Activated naive CD4-positive, alpha-beta T cell treated with anti-CD3 and anti-CD28 coated beads, Interleukin-2, amount 50 U/mL, for 72 hours (primary cell): ENCODE measurements at regions not wholly inside any gene's neighbourhood (a gene's known extent, or its start where the extent isn't known, plus 50 kb on each side); places are given as distances from the start of the nearest gene placed in this dataset.

Source experiments
- ATAC-seq, 2 donors: fragments of 150-1000 bp; cut with Tn5 transposase; 2 replicates each; pipeline ENCODE4 v1.10.0; 2021; ENCODE audit warnings: mild to moderate bottlenecking in 2 of 2, moderate library complexity in 2 of 2
- DNase-seq, 2 donors: peaks; one replicate each; pipeline ENCODE4 v3.0.0; 2021 to 2022; ENCODE audit warnings: low spot score in 2 of 2
- H3K27ac Mint-ChIP-seq, 2 donors: one replicate each; pipeline ENCODE4 v1.8.0; 2022; ENCODE audit warnings: mild to moderate bottlenecking in 2 of 2, mixed read lengths in 2 of 2
- H3K36me3 Mint-ChIP-seq, 2 donors: one replicate each; pipeline ENCODE4 v1.8.0; 2022; ENCODE audit warnings: mixed read lengths in 2 of 2
- H3K9me3 Mint-ChIP-seq, 2 donors: one replicate each; pipeline ENCODE4 v1.8.0; 2022; ENCODE audit warnings: mixed read lengths in 2 of 2

DNA sequence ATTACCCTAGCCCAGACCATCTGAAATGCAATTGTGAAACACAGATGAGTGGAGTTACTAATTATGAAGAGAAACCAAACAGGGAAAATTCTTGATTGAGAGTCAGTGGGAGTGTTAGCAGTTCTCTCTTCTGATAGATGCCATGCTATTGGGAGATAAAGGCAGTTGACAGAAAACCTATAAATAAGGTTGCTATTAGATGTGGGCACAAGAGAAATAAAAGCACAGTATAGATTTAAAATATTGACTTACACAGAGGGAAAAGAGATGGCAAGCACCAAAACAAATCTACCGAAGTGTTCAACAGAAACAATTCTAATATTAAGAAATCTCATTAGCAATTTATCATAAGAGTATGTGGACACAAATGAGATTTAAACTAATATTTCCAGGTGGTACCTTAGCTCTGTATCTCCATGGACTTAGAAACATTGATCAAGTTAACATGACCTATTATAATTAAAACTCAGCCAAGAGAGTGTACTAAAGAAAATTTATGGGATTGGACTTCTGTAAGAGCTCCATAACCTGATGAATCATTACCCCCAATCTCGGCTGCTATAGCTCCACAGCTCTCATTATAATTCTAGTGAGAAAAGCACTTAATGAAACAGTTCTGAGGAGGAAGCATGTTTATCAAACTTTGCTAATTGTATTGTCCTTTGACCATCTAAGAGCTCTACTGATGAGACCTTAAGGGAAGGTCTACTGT, 665.0 kb upstream of the RIOK2 start:
- Mint-ChIP-seq H3K27ac (no peak overlapping the region), H3K36me3 (no peaks in the 10 kb centered on the region), H3K9me3 (peaks cover 0 to 9% of the 10 kb centered on the region in 2 donors)
- ATAC-seq: no peak
- no peak for DNase-seq

DNA sequence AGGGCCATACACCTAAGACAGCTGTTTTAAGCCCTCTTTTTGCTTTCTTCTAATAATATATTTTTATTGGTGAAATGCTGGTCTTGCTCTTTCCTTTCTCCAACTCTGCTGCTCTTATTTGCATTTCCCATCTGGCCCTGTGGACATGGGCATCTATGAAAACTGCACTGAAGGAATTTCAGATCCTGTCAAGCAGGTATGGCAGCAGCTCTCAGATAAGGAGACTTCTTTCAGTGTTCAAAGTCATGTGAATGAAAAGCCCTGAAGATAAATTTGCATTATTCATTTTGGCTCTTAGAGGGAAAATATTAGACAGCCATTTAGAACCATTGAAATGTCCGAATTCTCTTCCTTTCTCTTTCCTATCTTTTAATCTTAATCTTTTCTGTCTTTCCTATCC, 668.0 kb upstream of the RIOK2 start:
- no peak for ATAC-seq
- Mint-ChIP-seq H3K9me3 (peaks cover 0 to 11% of the 10 kb centered on the region in 2 donors), H3K36me3 (no peaks in the 10 kb centered on the region), H3K27ac (no peak overlapping the region)
- DNase-seq: no peak

DNA sequence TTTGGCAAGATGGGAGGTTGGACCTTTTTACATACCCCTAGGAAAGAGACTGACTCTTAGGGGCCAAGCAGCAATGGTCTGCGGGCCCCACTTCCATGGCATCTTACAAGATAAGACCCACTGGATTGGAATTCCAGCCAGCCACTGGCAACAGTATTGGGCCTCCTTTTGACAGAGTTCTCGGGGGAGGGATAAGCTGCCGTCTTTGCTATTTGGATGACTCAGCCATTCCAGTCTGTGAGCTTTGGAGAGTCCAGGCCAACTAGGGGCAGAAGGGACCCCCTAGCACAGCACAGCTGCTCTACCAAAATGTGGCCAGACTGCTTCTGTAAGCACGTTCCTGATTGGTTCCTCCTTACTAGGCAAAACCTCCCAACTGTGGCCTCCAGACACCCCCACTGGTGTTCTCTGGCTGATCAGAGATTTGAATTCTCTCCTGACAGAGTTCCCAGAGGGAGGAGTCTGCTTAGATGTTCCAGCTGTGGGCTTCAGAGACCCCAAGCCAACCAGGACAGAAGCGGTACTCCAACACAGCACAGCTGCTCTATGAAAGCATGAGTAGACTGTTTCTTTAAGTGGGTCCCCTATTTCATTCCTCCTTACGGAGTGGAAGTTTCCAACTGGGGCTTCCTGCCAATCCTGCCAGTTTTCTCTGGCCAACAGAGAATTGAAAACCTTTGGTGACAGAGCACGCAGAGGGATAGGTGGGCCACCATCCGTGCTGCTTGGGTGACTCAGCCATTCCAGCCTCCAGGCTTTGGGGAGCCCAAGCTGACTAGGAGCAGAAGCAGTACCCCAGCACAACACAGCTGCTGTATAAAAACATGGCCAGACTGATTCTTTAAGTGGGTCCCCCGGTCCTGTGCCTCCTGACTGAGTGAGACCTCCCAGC, 672.1 kb upstream of the RIOK2 start:
- Mint-ChIP-seq H3K9me3 (peaks cover 5 to 38% of the 10 kb centered on the region in 2 donors), H3K27ac (no peak overlapping the region), H3K36me3 (no peaks in the 10 kb centered on the region)
- ATAC-seq (no peak), DNase-seq (no peak)

DNA sequence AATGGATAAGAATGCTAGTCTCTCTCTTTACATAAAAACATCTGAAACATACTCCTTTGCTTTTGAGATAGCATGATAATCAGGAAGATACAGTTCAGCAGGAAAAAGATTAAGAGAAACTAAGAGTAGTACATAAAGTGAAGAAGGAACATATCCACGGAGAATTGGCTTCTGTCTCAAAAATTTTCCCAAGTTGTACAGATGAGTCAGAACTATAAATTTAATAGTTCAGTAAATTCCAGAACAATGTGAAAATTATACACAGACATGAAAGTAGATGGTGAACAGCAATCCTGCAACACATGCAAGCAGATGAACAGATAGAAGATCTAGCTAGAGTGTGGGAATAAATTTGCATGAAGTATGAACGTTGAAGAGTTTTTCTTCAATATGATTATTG, 691.4 kb upstream of the RIOK2 start:
- ATAC-seq (no peak), DNase-seq (no peak)
- H3K27ac Mint-ChIP-seq: no peak overlapping the region
- H3K36me3 Mint-ChIP-seq: no peaks in the 10 kb centered on the region
- H3K9me3 Mint-ChIP-seq: peaks cover 2 to 11% of the 10 kb centered on the region in 2 donors

DNA sequence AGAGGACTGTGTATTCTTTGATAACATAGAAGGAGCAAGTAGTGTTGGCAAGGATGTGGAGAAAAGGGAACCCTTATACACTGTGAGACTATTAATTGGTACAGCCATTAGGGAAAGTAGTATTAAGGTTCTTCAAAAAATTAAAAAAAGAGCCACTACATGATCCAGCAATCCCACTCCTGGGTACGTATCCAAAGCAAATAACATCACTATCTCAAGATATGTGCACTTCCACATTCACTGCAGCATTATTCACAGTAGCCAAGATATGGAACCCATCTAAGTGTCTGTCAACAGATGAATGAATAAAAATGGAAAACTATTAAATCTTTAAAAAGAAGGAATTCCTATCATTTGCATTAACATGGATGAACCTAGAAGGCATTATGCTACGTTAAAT, 693.2 kb upstream of the RIOK2 start:
- ATAC-seq: no peak

DNA sequence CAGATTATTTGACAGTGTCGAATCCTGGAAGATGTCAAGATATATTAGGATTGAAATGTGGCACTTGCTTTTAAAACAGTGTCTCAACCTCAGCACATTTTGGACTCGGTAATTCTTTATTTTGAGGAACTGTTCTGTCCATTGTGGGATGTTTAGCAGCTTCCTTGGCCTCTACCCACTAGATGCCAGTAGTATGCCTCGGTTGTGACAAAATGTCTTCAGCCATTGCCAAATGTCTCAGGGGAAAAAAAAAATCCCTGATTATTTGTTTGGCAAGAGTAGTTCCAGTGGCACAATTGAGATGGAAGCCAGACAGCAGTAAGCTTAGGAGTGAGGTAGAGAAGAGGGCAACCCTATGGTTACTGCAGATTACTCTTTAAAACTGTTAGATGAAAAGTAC, 694.5 kb upstream of the RIOK2 start:
- DNase-seq (no peak), ATAC-seq (no peak)
- Mint-ChIP-seq H3K36me3 (no peaks in the 10 kb centered on the region), H3K27ac (no peak overlapping the region), H3K9me3 (peaks cover 0 to 4% of the 10 kb centered on the region in 2 donors)

More for the DNA sequence above, 693.2 kb upstream of the RIOK2 start:
- Mint-ChIP-seq H3K9me3 (peaks cover 0 to 11% of the 10 kb centered on the region in 2 donors), H3K27ac (no peak overlapping the region), H3K36me3 (no peaks in the 10 kb centered on the region)
- DNase-seq: no peak

DNA sequence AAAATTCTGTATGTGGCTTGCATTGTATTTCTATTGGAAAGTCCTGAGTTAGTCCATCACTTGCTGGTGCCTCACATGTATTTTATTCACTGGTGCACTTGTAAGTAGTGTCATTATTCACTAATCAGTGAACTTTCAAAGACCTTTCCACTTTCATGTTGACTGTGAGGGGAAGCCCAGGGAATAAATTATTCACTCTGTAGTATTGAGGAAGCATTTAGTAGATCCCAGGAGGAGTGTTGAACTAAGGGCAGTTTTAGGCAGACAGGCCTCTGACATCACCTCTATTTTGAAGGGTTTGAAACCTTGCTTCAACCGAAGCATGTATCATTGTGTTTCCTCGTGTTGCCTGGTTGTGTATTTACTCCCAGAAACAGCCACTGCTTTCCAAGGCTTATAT, 705.4 kb upstream of the RIOK2 start:
- H3K36me3 Mint-ChIP-seq: no peaks in the 10 kb centered on the region
- ATAC-seq: peak; percentile 73 to 88
- H3K9me3 Mint-ChIP-seq: no peaks in the 10 kb centered on the region
- no peak overlapping the region for H3K27ac Mint-ChIP-seq
- no peak for DNase-seq

DNA sequence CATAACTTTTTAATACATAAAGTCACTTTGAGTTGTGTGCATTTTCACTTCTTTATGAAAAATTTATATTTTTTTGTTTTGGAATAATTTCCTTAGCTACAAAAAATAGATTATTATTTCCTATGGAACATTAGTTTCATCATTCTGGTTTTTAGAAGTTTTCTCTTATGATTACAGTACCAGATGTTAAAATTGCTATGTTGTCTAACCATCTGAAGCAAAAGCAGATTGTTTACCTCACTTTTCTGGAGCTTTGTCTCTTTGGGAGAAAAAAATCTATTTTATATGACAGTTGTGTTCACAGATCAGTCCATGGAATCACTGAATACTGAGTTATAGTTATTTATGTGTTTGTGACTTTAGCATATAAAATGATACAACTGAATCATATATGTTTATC, 708.9 kb upstream of the RIOK2 start:
- Mint-ChIP-seq H3K36me3 (no peaks in the 10 kb centered on the region), H3K27ac (no peak overlapping the region), H3K9me3 (no peaks in the 10 kb centered on the region)
- DNase-seq (no peak), ATAC-seq (no peak)

DNA sequence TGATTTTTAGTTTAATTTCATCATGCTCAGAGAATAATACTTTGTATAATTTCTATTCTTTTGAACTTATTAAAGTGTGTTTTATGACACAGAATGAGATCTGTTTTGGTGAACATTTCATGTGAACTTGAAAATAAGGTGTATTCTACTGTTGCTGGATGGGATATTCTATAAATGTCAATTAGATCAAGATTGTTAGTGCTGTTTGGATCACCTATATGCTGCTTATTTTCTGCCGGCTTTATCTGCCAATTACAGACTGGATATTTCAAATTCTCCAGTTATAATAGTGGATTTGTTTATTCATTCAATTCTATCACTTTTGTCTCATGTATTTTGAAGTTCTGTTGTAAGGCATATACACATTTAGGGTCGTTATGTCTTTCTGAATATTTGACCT, 720.7 kb upstream of the RIOK2 start:
- no peak overlapping the region for H3K27ac Mint-ChIP-seq
- peaks cover 4 to 12% of the 10 kb centered on the region in 2 donors for H3K9me3 Mint-ChIP-seq
- ATAC-seq: no peak
- no peaks in the 10 kb centered on the region for H3K36me3 Mint-ChIP-seq
- DNase-seq: no peak

DNA sequence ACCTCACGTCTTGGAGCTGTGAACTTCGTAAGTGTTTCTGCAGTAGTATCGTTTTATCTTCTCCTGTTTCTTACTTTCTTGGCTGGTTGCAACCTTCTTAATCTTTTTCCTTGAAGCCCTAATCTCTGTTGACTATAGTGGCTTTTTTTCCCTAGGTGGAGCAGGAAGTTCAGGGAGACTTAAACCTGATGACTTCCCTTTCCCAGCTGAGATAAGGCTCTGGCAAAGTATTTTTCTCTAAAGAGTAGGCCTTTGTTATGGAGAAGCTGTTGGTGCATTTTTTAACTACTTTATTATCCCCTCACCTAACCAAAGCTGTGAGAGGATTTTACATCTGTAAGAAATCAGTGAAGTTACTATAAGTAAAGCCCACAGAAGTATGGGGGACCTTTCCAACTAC, 723.1 kb upstream of the RIOK2 start:
- Mint-ChIP-seq H3K27ac (no peak overlapping the region), H3K36me3 (no peaks in the 10 kb centered on the region), H3K9me3 (peaks cover 0 to 7% of the 10 kb centered on the region in 2 donors)
- ATAC-seq (no peak), DNase-seq (no peak)

DNA sequence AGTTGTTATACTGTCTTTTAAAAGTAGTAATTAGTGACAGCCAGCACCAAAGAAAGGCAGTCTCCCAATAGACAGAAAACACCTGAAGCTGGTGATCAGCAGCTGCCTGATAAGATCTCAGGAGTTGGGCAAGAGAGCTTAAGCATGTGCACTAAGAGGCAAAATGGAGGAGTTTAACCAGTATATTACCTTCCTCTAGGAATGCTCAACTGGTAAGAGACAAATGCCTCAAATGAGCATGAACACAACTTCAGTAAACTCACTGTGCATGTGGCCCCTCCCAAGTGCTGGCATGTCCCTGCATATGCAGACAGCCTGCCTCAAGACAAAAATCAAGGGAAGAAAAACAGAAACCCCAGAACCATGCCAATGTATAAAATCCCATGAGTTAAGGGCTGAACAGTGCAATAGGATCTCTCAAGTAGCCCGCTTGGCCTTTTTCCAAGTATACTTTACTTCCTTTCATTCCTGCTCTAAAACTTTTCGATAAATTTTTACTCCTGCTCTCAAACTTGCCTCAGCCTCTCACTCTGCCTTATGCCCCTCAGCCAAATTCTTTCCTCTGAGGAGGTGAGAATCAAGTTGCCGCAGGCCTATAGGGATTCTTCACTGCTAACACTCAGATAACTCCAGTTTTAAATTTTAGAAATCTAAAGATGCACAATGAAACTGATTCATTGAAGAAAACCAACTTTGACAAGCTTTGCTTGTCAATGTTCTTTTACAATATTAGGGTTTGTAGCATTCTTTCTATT, 724.8 kb upstream of the RIOK2 start:
- Mint-ChIP-seq H3K36me3 (no peaks in the 10 kb centered on the region), H3K9me3 (peaks cover 0 to 7% of the 10 kb centered on the region in 2 donors), H3K27ac (no peak overlapping the region)
- DNase-seq: no peak
- no peak for ATAC-seq

DNA sequence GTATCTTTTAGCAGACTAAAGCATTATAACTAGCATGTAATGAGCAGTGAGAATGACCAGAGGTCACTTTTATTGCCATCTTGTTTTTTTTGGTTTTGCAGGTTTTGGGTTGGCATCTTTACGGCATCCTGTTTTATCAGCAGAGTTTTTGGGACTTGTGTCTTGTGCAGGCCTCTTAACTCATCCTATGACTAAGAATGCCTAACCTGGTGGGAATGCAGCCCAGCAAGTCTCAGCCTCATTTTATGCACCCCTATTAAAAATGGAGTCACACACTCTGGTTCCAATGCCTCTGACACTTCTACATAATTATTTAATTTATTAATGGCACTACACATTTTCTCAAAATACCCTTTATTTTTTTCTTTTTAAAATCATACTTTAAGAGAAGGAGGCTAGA, 726.5 kb upstream of the RIOK2 start:
- no peaks in the 10 kb centered on the region for H3K36me3 Mint-ChIP-seq
- ATAC-seq (no peak), DNase-seq (no peak)
- no peak overlapping the region for H3K27ac Mint-ChIP-seq
- no peaks in the 10 kb centered on the region for H3K9me3 Mint-ChIP-seq

DNA sequence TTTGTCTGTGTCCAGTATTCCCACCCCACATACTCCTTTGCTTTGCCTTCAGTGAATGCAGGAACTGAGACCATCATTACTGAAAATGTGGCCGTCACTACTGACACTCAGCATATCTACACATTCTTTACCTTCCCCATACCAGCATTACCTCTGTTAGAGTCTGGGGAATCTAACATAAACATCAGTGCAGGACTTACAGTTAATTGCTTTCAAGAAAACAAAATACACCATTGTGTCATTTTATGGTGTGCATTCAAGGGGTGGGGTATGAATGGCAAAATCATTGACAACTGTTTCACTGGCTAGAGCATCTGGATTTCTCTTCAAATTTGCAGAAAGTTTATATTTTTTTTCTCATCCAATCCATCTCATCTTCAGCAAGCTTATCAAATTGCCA, 731.4 kb upstream of the RIOK2 start:
- no peak for ATAC-seq
- DNase-seq: no peak
- no peaks in the 10 kb centered on the region for H3K9me3 Mint-ChIP-seq
- H3K27ac Mint-ChIP-seq: no peak overlapping the region
- no peaks in the 10 kb centered on the region for H3K36me3 Mint-ChIP-seq

DNA sequence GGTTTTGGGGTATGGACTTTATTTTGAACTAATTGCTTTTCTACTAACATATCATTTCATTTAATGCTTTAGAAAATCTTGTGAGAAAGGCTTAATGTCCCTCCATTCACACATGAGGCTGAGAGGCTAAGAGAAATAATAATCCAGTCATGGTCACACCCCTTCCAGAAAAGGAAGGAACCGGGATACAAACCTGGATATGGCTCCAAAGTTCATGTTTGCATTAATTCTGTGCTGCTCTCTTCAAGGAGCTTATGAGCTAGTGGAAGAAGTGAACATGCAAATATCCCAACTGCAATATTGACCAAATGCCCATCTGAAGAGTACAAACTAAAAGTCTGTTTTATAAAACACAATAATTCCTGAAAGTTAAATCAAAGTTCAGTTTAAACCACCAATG, 732.1 kb upstream of the RIOK2 start:
- ATAC-seq: no peak
- DNase-seq: no peak
- H3K27ac Mint-ChIP-seq: no peak overlapping the region
- H3K9me3 Mint-ChIP-seq: no peaks in the 10 kb centered on the region
- H3K36me3 Mint-ChIP-seq: no peaks in the 10 kb centered on the region

DNA sequence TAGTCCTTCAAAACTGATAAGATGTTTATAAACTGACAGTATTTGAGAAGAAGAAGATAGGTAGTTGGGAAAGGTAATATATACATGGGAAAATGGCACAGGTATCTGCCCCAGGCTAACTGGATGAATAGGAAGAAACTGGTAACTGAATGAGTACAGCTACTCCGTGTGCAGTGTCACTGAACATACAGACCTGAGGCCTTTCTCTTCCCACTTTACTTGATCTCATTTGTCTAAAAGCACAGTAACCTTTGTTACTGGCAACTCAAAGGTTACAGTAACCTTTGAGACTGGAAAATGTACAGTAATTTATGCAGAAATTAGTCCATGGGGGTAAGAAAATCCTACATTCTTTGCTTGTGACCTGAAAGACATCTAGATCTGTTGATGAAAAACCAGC, 735.0 kb upstream of the RIOK2 start:
- ATAC-seq (no peak), DNase-seq (no peak)
- Mint-ChIP-seq H3K27ac (no peak overlapping the region), H3K36me3 (no peaks in the 10 kb centered on the region), H3K9me3 (peaks cover 0 to 4% of the 10 kb centered on the region in 2 donors)

DNA sequence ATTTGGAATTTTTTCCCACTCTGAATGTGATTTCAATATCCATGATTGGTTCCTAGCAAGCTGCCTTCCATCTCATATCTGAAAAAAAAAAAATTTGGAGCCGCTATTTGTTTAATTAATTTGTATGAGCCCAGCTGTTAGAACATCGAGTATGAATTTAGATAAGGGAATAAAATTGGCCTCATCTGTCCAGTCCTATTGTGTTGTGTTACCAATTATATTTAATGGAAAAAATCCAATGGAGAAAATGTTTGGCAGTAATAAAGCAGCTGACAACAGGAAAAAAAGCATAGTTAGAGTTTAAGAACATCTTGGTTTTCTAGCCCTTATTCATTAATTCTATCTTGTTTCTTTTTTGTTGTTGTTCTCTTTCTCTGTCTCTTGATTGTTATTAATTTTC, 735.6 kb upstream of the RIOK2 start:
- Mint-ChIP-seq H3K27ac (no peak overlapping the region), H3K9me3 (peaks cover 0 to 4% of the 10 kb centered on the region in 2 donors), H3K36me3 (no peaks in the 10 kb centered on the region)
- ATAC-seq (no peak), DNase-seq (no peak)

DNA sequence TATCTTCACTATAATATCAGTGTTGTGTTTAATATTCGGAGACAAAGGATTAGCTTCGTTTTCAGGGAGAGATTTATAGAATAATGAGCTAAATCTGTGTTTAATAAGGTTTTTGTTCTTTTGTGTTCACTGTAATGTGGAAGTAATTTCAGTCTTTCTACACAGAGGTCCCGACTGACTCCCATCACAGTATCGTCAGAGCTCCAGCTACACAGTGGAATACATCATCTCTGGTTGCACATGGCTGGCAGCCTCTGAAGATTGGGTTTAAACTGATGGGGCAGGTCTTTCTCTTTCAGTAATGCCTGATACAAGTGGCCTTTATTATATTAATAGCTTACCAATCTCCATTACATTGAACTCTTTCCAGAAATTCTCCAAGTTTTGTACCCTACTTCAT, 736.7 kb upstream of the RIOK2 start:
- DNase-seq (no peak), ATAC-seq (no peak)
- H3K9me3 Mint-ChIP-seq: peaks cover 0 to 4% of the 10 kb centered on the region in 2 donors
- H3K36me3 Mint-ChIP-seq: no peaks in the 10 kb centered on the region
- H3K27ac Mint-ChIP-seq: no peak overlapping the region
